Retinal pigment epithelial cell (primary cell): ENCODE measurements at regions not wholly inside any gene's neighbourhood (a gene's known extent, or its start where the extent isn't known, plus 50 kb on each side); places are given as distances from the start of the nearest gene placed in this dataset.

Experiments
- DNase-seq: peaks from one replicate; pipeline ENCODE4 v3.0.0-alpha.2; 2010; ENCODE audit warnings: low read depth
- H3K4me3 ChIP-seq: 2 replicates; pipeline ENCODE4 v1.5.1; 2011; ENCODE audit warnings: mild to moderate bottlenecking, low read length, control low read depth, moderate library complexity
- CTCF ChIP-seq: conservative IDR thresholded peaks from 2 replicates; pipeline ENCODE4 v1.5.1; 2011; ENCODE audit warnings: low read depth, low read length, control low read depth, inconsistent platforms

- H3K4me3 ChIP-seq: no peak overlapping the region
- DNase-seq: no peak
- TF ChIP-seq CTCF: no peak
Measured at GRCh38 chr11:76298255-76298654, 82.7 kb downstream of the THAP12 start.

- H3K4me3 ChIP-seq: no peak overlapping the region
- TF ChIP-seq CTCF: no peak
- DNase-seq: no peak
Measured at GRCh38 chr11:76296731-76297542, 84.0 kb downstream of the THAP12 start.

- no peak for TF ChIP-seq CTCF
- no peak overlapping the region for H3K4me3 ChIP-seq
- no peak for DNase-seq
Measured at GRCh38 chr11:76293189-76293631, 86.9 kb upstream of the WNT11 start.

- no peak for TF ChIP-seq CTCF
- no peak for DNase-seq
- no peak overlapping the region for H3K4me3 ChIP-seq
Measured at GRCh38 chr11:76292583-76293188, 86.4 kb upstream of the WNT11 start.

GRCh38 chr11:76291576-76292526 lies 85.5 kb upstream of the WNT11 start:
- no peak overlapping the region for H3K4me3 ChIP-seq
- TF ChIP-seq CTCF: no peak
- no peak for DNase-seq

GRCh38 chr11:76288166-76288980 lies 82.1 kb upstream of the WNT11 start:
- no peak for TF ChIP-seq CTCF
- H3K4me3 ChIP-seq: no peak overlapping the region
- DNase-seq: no peak
